Gastrocnemius medialis (tissue), 4 donors: ENCODE measurements at regions not wholly inside any gene's neighbourhood (a gene's known extent, or its start where the extent isn't known, plus 50 kb on each side); places are given as distances from the start of the nearest gene placed in this dataset.
"Not testable (repeated sequence)": the region's sequence is repeated elsewhere in the genome, so short reads cannot be mapped to it uniquely, and the experiment has no call there.

Experiments used
- ATAC-seq, 2 donors: fragments of 150-250 bp; one replicate each; pipeline ENCODE4 v1.9.1; 2016
- DNase-seq, 2 donors: peaks; one replicate each; pipeline ENCODE4 v3.0.0-alpha.2; 2019
- H3K27ac ChIP-seq, 4 donors: fragments of 200-600 bp; sonication (generic); 1 replicate in 1 of 4; 2 replicates in 3 of 4; pipeline ENCODE4 v1.5.1; 2016 to 2018; ENCODE audit warnings: mild to moderate bottlenecking in 2 of 4, moderate library complexity in 1 of 4
- H3K27me3 ChIP-seq, 3 donors: fragments of 200-600 bp; sonication (generic) in 2 of 3; 1 replicate in 1 of 3; 2 replicates in 2 of 3; pipeline versions ENCODE4 v1.5.1 to v1.6.0; 2016 to 2019; ENCODE audit warnings: mild to moderate bottlenecking in 1 of 3, moderate library complexity in 1 of 3
- H3K36me3 ChIP-seq, 2 donors: fragments of 200-600 bp; sonication (generic) in 1 of 2; one replicate each; pipeline ENCODE4 v1.5.1; 2017 to 2018
- H3K4me1 ChIP-seq, 2 donors: fragments of 200-600 bp; sonication (generic) in 1 of 2; one replicate each; pipeline ENCODE4 v1.5.1; 2016 to 2017; ENCODE audit warnings: mild to moderate bottlenecking in 2 of 2
- H3K4me3 ChIP-seq, 4 donors: fragments of 200-600 bp; sonication (generic) in 3 of 4; 1 replicate in 1 of 4; 2 replicates in 3 of 4; pipeline ENCODE4 v1.5.1; 2016 to 2019; ENCODE audit warnings: mild to moderate bottlenecking in 2 of 4
- H3K9me3 ChIP-seq, 3 donors: fragments of 200-600 bp; sonication (generic) in 2 of 3; 1 replicate in 1 of 3; 2 replicates in 2 of 3; pipeline ENCODE4 v1.5.1; 2016 to 2019
- POLR2A ChIP-seq, 2 donors: fragments of 450-650 bp; IDR thresholded peaks; one replicate each; pipeline ENCODE4 v1.6.1; 2017; ENCODE audit warnings: antibody characterized with exemption in 2 of 2, mild to moderate bottlenecking in 2 of 2, moderate library complexity in 2 of 2
- in situ Hi-C, 4 donors: fragments of 200-750 bp; cut with MboI; loops; one replicate each; pipeline versions ENCODE4 v1.15.0 to v1.8.0; 2017; ENCODE audit warnings: low sequenced_read_pairs in 4 of 4
- intact Hi-C: fragments of 100-400 bp; cut with DNase I; formaldehyde crosslinking; loops from one replicate; pipeline ENCODE4 v1.15.1; 2023; ENCODE audit warnings: low total_unique reads
- TF ChIP-seq, protein P1 (sequence below), 5 experiments: fragments of 450-650 bp in 3 of 5; fragments of 200-600 bp in 2 of 5; sonication (generic) in 2 of 5; IDR thresholded peaks in 4 of 5; conservative IDR thresholded peaks in 1 of 5; 1 replicate in 4 of 5; 2 replicates in 1 of 5; pipeline ENCODE4 v1.5.1; 2016 to 2019; ENCODE audit warnings: antibody characterized with exemption in 5 of 5, mild to moderate bottlenecking in 3 of 5, moderate library complexity in 3 of 5

GRCh38 chr3:165658027-165658426, 179.2 kb downstream of the BCHE start:
- H3K9me3 ChIP-seq = no peaks in the 10 kb centered on the region
- no peak overlapping the region for H3K27ac ChIP-seq
- H3K36me3 ChIP-seq = no peaks in the 10 kb centered on the region
- in situ Hi-C loops = no loop called here
- intact Hi-C loops = no loop called here
- no peak overlapping the region for H3K4me3 ChIP-seq
- ATAC-seq (no peak), DNase-seq (no peak)
- H3K27me3 ChIP-seq = no peaks in the 10 kb centered on the region
- TF ChIP-seq POLR2A (IDR thresholded peaks at IDR 0.05) = no peak
- TF ChIP-seq, protein P1, sequence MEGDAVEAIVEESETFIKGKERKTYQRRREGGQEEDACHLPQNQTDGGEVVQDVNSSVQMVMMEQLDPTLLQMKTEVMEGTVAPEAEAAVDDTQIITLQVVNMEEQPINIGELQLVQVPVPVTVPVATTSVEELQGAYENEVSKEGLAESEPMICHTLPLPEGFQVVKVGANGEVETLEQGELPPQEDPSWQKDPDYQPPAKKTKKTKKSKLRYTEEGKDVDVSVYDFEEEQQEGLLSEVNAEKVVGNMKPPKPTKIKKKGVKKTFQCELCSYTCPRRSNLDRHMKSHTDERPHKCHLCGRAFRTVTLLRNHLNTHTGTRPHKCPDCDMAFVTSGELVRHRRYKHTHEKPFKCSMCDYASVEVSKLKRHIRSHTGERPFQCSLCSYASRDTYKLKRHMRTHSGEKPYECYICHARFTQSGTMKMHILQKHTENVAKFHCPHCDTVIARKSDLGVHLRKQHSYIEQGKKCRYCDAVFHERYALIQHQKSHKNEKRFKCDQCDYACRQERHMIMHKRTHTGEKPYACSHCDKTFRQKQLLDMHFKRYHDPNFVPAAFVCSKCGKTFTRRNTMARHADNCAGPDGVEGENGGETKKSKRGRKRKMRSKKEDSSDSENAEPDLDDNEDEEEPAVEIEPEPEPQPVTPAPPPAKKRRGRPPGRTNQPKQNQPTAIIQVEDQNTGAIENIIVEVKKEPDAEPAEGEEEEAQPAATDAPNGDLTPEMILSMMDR (IDR thresholded peaks at IDR 0.05 in 4 of 5, conservative IDR thresholded peaks at IDR 0.05 in 1 of 5) = no peak
- H3K4me1 ChIP-seq = no peaks in the 10 kb centered on the region

DNA sequence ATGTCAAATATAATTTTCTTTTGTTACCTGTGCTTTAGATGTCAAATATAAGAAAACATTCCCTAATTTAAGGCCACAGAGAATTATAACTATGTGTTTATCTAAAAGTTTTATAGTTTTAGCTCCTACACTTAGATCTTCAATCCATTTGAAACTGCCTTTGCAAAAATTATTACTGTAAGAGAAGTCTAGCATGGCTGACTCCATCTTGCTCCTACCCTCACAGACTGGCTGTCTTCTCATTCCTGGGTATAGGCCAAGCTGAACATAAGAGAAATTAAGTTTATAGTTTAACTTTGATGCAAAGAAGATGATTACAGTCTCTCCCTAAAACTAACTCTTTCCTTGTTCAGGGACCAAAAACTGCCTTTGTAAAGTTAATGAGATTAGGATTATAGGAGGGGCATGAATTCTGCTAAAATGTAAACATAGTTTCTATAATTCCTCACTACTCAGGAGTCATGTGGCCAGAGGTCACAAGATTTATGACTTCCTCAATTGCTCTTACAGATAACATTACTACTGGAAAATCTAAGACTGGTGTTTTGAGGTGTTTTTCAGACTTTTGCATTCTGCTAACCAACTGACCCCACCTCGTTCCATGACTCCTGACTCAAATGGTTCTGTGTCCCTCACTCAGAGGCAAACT, 184.0 kb downstream of the BCHE start:
- Histone ChIP-seq H3K9me3 (no peaks in the 10 kb centered on the region), H3K27me3 (no peaks in the 10 kb centered on the region), H3K36me3 (no peaks in the 10 kb centered on the region), H3K4me3 (no peak overlapping the region), H3K27ac (no peak overlapping the region), H3K4me1 (no peaks in the 10 kb centered on the region)
- TF ChIP-seq, protein P1 (IDR thresholded peaks at IDR 0.05 in 4 of 5, conservative IDR thresholded peaks at IDR 0.05 in 1 of 5) = no peak
- no peak for TF ChIP-seq POLR2A (IDR thresholded peaks at IDR 0.05)
- intact Hi-C loops = no loop called here
- no peak for ATAC-seq
- DNase-seq = no peak
- in situ Hi-C loops = no loop called here

DNA sequence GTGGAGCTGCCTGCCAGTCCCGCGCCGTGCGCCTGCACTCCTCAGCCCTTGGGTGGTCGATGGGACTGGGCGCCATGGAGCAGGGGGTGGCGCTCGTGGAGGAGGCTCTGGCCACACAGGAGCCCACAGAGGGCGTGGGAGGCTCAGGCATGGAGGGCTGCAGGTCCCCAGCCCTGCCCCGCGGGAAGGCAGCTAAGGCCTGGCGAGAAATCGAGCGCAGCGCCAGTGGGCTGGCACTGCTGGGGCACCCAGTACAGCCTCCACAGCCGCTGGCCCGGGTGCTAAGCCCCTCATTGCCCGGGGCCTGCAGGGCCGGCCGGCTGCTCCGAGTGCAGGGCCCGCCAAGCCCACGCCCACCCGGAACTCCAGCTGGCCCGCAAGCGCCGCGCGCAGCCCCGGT, 187.9 kb downstream of the BCHE start:
- H3K27me3 ChIP-seq, H3K4me1 ChIP-seq, H3K9me3 ChIP-seq, H3K36me3 ChIP-seq, intact Hi-C loops, H3K4me3 ChIP-seq, ATAC-seq, DNase-seq, H3K27ac ChIP-seq, in situ Hi-C loops: not testable (repeated sequence)

DNA sequence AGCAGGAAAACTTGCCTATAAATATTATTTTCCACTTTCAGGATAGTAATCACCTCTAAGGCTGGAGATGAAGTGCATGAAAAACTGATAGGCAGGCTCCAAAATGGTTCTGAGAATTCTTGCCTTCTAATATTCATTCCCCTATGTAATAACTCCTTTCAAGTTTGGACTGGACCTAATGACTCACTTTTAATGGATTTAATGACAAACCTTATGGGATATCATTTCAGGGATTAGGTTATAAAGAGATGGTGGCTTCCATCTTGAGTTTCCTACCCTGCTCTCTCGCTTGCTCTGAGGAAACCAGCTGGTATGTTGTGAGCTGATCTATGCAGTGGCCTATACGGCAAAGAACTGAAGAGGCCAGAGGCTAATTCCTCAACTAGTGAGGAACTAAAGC, 192.0 kb downstream of the BCHE start:
- intact Hi-C loops (no loop called here), in situ Hi-C loops (no loop called here)
- no peak for TF ChIP-seq POLR2A (IDR thresholded peaks at IDR 0.05)
- TF ChIP-seq, protein P1 (IDR thresholded peaks at IDR 0.05 in 4 of 5, conservative IDR thresholded peaks at IDR 0.05 in 1 of 5) = no peak
- H3K27ac ChIP-seq = no peak overlapping the region
- no peaks in the 10 kb centered on the region for H3K36me3 ChIP-seq
- H3K4me3 ChIP-seq = no peak overlapping the region
- no peaks in the 10 kb centered on the region for H3K4me1 ChIP-seq
- no peak for DNase-seq
- no peaks in the 10 kb centered on the region for H3K9me3 ChIP-seq
- no peaks in the 10 kb centered on the region for H3K27me3 ChIP-seq
- no peak for ATAC-seq

DNA sequence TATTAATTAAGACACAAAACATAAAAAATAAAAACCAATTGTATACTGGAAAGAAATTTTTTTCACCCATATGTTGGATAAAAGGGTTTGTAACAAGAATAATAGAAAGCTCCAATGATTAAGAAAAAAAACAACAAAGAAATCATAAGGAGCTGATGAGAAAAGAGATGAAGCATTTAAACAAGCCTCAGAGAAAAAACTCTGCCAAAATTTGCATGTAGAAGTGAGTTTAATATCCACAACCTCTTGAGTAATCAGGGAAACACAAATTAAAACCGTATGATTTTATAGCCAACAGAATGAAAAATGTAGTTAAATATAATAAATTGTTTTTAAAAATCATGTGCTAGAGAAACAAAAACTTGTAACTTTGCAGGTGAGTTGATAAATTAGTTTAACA, 192.9 kb downstream of the BCHE start:
- Histone ChIP-seq H3K4me1 (no peaks in the 10 kb centered on the region), H3K36me3 (no peaks in the 10 kb centered on the region), H3K9me3 (no peaks in the 10 kb centered on the region), H3K4me3 (no peak overlapping the region), H3K27ac (no peak overlapping the region), H3K27me3 (no peaks in the 10 kb centered on the region)
- in situ Hi-C loops (no loop called here), intact Hi-C loops (no loop called here)
- TF ChIP-seq, protein P1 (IDR thresholded peaks at IDR 0.05 in 4 of 5, conservative IDR thresholded peaks at IDR 0.05 in 1 of 5) = no peak
- TF ChIP-seq POLR2A (IDR thresholded peaks at IDR 0.05) = no peak
- no peak for DNase-seq
- ATAC-seq = no peak
